ENCODE measurements at regions not wholly inside any gene's neighbourhood (a gene's known extent, or its start where the extent isn't known, plus 50 kb on each side); places are given as distances from the start of the nearest gene placed in this dataset.

GRCh38 chr3:66104535-66104934, 65.8 kb upstream of the MAGI1 start:
- TF ChIP-seq CTCF (IDR thresholded peaks at IDR 0.05) (no peak), POLR2A (IDR thresholded peaks at IDR 0.05) (no peak)
- H3K4me3 ChIP-seq (ENCODE audit: low read depth, poor library complexity, severe bottlenecking): no peak overlapping the region
- intact Hi-C loops (cut with DNase I; ENCODE audit: low total_unique reads): no loop called here
- no peak for DNase-seq (ENCODE audit: low spot score in 2 of 2)

GRCh38 chr3:66103729-66104128, 65.0 kb upstream of the MAGI1 start:
- 81 to 87% methylated on average over 3 of the region's 3 CpGs for WGBS, 2 donors
- no peak for TF ChIP-seq POLR2A (IDR thresholded peaks at IDR 0.05)
- no peak for TF ChIP-seq CTCF (IDR thresholded peaks at IDR 0.05)
- intact Hi-C loops (cut with DNase I; ENCODE audit: low total_unique reads): no loop called here
- no peak overlapping the region for H3K4me3 ChIP-seq (ENCODE audit: low read depth, poor library complexity, severe bottlenecking)
- DNase-seq (ENCODE audit: low spot score in 2 of 2): no peak

GRCh38 chr3:66101901-66102300, 63.2 kb upstream of the MAGI1 start:
- TF ChIP-seq CTCF (IDR thresholded peaks at IDR 0.05) (no peak), POLR2A (IDR thresholded peaks at IDR 0.05) (no peak)
- 74 to 79% methylated on average over 3 of the region's 3 CpGs for WGBS, 2 donors
- no peak overlapping the region for H3K4me3 ChIP-seq (ENCODE audit: low read depth, poor library complexity, severe bottlenecking)
- intact Hi-C loops (cut with DNase I; ENCODE audit: low total_unique reads): no loop called here
- no peak for DNase-seq (ENCODE audit: low spot score in 2 of 2)

GRCh38 chr3:66099541-66100065, 60.9 kb upstream of the MAGI1 start:
- no peak for DNase-seq (ENCODE audit: low spot score in 2 of 2)
- intact Hi-C loops (cut with DNase I; ENCODE audit: low total_unique reads): no loop called here
- H3K4me3 ChIP-seq (ENCODE audit: low read depth, poor library complexity, severe bottlenecking): no peak overlapping the region
- TF ChIP-seq CTCF (IDR thresholded peaks at IDR 0.05) (no peak), POLR2A (IDR thresholded peaks at IDR 0.05) (no peak)
- WGBS, 2 donors: 73 to 85% methylated on average over 1 of the region's 1 CpG

- H3K4me3 ChIP-seq (ENCODE audit: low read depth, poor library complexity, severe bottlenecking): no peak overlapping the region
- 71 to 73% methylated on average over 4 of the region's 4 CpGs for WGBS, 2 donors
- TF ChIP-seq POLR2A (IDR thresholded peaks at IDR 0.05) (no peak), CTCF (IDR thresholded peaks at IDR 0.05) (no peak)
- no peak for DNase-seq (ENCODE audit: low spot score in 2 of 2)
- intact Hi-C loops (cut with DNase I; ENCODE audit: low total_unique reads): no loop called here
Measured at GRCh38 chr3:66098436-66098835, 59.7 kb upstream of the MAGI1 start.

GRCh38 chr3:66097647-66098046, 58.9 kb upstream of the MAGI1 start:
- no peak for TF ChIP-seq CTCF (IDR thresholded peaks at IDR 0.05)
- no peak for TF ChIP-seq POLR2A (IDR thresholded peaks at IDR 0.05)
- 88 to 92% methylated on average over 4 of the region's 4 CpGs for WGBS, 2 donors
- DNase-seq (ENCODE audit: low spot score in 2 of 2): no peak

More at GRCh38 chr3:66097647-66098046, 58.9 kb upstream of the MAGI1 start:
- intact Hi-C loops (cut with DNase I; ENCODE audit: low total_unique reads): no loop called here
- H3K4me3 ChIP-seq (ENCODE audit: low read depth, poor library complexity, severe bottlenecking): no peak overlapping the region
